Stimulated activated CD8-positive, alpha-beta memory T cell treated with anti-CD3 and anti-CD28 coated beads, Interleukin-15, amount 100 ng/mL, for 24 hours (primary cell): ENCODE measurements at regions not wholly inside any gene's neighbourhood (a gene's known extent, or its start where the extent isn't known, plus 50 kb on each side); places are given as distances from the start of the nearest gene placed in this dataset.

Experiments used
- DNase-seq: peaks from one replicate; pipeline ENCODE4 v3.0.0-alpha.2; 2020; ENCODE audit warnings: low read depth

DNA sequence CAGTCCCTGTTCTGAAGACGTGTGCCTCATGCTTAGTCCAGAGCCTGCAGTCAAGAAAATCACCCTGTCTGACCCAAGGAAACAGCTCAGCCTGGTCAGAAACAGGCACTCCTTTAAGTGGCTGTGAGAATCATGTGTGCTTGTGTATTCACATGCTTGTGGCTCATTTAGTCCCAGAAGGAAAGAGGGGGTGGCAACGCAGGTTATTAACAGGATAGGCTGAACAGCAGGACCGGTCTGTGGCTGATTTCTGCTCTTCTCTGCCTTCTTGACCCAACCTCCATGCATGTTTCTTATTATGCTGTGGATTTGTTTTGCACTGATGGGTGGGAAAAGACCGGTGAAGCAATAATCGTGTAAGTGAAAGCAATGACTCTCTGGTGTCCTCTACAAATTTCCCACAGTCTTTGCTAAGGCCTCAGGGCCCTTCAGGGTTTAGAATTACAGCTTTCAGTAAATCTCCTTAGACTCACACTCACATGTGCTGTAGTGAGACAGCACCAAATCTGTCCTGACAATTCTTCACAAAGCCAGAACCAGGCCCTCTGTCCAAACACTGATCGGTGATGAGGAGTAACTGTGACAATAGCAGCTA, 288.1 kb downstream of the ETS1 start:
- no peak for DNase-seq

DNA sequence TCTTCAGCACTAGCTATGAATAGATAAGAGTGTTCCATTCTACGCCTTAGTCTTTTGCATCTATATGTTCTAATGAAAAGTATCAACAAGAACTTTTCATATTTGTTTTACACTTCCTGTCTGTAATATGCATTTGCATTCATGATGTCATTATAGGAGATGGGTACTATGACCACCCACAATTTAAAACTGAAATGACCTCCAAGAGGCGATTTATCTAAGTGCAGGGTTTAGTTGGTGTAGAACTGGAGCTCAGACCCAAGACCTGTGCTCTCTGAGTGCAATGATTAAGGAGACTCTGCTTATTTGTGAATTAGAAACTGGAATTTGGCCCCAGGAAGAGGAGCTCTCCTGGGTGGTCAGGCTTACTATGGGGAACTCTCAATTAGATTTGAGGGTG, 289.1 kb downstream of the ETS1 start:
- DNase-seq, result no peak

DNA sequence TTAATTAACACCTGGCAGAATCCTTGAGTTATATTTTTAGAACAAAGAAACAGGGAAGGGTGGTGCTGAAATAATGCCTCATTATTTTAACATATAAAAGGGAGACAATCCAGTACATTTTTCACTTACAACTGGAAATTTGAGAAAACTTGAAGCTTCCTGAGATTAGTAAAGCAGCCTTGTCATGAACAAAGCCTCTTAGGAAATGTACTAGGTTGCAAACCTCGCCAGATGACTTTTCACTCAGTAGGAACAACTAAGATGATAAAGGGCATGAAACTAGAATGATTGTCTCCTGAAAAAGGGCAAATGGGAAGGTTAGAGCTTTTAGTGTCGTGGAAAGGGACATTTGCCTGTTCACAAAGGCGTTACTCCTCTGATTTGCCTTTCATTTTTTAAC, 289.6 kb downstream of the ETS1 start:
- DNase-seq, result no peak

DNA sequence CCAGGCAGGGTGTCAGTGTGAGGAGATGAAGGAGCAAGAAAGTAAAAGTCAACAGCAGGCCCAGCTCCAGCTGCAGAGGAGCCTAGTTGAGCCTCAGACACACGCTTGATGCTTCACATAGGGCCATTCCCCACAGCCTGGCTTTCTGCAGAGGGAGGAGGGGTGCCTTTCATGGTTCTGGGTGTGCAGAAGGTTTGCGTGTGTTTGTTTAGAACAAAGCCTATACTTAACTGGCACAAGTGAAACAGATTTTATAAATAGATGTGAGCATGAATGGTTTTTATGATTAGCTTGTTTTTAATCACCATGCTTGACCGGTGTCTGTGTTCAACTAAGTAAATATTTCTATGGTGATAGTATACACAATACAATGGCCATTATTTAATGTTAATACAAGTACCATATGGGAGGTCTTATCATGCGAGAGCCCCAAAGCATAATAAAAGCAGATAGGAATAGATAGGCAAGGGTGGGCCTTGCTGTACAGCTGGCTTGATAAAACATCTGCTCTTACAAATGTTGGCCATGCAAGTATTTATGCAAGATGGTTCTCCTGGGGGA, 290.2 kb downstream of the ETS1 start:
- DNase-seq, result no peak

DNA sequence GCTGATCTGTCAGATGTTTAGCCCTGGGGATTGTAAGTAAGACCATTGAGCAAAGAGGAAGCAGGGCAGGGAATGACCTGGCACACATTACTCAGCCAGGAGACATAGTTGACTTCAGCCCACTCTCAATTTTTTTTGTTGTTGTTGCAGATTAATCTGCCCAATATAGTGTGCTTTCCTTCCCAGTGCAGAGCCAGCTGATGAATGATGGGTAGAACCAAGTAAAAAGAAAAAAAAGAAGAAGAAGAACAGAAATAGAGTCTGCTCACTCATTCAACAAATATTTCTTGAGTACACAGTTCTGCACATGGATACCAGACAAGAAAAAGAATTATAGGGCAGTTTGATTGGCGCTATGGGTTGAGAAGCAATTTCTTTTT, 292.7 kb downstream of the ETS1 start:
- no peak for DNase-seq

GRCh38 chr11:128294001-128294670, 293.2 kb downstream of the ETS1 start:
- no peak for DNase-seq

DNA sequence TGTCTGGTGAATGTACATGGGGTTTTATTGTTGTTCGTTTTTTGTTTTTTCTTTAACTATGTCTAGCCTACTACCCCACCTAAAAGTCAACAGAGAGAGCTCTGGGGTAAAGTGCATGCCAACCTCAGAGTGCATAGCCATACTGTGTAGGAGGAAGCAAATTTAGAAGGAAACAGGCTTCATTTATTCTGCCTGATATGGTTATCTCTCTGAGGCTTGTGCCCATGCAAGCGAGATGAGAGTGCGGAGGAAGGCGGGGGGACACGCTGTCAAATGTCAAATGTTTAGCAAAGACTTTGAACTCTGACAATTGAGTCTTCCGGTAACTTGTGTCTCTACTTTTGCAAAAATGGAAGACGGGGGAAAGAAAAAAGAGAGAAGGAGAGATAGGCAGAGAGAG, 295.5 kb downstream of the ETS1 start:
- no peak for DNase-seq

DNA sequence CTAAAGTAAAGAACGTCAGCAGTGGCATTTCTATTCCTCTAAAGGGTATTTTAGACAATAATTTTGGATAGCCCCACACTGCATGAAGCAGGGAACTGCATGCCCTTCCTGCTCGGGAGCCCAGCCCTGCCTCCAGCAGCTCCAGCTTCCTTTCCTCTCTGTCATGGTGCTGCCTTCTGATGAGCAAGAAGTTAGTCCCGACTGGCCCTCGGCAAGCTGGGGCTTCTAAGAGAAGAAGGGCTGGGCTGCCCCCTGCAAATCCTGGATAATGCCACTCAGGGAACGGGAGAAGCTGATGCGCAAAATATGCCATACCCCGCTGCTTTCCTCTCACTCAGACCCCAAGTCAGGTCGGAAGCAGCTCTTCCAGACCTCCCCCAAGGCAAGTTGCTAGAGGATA, 296.4 kb downstream of the ETS1 start:
- no peak for DNase-seq

- DNase-seq, result no peak
These were observed 297.1 kb downstream of the ETS1 start for GRCh38 chr11:128290106-128290840.

DNA sequence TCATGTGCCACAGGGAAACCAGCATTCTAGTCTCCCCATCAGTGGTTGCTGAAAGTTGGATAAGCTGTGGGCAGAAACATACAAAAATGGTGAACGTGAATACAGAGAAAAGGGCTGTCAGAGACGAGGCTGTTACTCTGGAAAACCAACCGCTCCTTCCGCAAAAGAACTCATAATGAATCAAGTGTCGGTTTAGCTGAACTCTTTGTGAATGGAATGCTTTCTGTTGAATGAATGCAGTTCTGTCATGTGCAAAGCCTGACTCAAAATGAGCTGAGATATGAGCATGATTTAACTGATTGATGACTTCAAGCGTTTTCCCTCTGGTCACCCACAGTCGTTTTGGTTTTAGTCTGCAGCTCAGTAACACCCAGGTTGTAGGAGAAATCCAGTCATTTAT, 298.3 kb downstream of the ETS1 start:
- no peak for DNase-seq

DNA sequence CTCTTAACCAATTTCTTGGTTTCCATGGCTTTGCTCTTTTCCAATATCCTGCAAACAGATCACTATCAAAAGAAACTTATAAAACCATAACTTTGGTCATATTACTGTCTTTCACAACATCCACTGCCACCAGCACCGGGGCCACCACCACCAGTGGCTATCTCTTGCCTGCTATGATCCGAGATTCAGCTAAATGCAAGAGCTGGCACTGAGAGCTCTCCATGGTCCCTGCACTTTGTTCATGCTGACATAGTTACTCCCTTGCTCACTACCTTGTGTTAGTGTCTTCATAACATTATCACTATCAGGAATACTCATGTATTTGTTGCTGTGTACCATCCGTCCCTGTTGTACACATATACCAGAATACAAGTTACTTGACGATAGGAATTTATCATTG, 299.0 kb downstream of the ETS1 start:
- no peak for DNase-seq

- no peak for DNase-seq
These were observed 302.0 kb downstream of the ETS1 start for GRCh38 chr11:128285321-128285720.

GRCh38 chr11:128284634-128285033, 302.7 kb downstream of the ETS1 start:
- no peak for DNase-seq

- no peak for DNase-seq
These were observed 303.9 kb downstream of the ETS1 start for GRCh38 chr11:128283451-128283850.

DNA sequence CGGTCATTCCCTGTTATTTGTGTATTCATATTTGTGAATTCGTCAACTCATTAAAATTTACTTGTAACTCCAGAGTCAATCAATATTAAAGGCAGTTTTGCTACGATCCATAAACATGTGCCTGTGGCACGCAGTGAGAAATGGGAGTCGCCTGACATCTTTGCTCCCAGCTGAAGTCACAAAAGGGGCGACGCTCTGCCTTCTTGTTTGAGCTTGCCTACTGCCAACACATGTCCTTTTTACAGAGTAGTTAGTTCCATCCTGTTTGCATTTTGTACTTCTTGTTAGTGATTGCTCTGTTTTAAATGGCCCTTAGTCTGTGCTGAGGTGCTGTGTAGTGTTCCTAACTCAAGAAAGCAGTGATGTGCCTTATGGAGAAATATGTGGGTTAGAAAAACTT, 305.3 kb downstream of the ETS1 start:
- no peak for DNase-seq

GRCh38 chr11:128279866-128280265, 307.5 kb downstream of the ETS1 start:
- DNase-seq, result no peak

DNA sequence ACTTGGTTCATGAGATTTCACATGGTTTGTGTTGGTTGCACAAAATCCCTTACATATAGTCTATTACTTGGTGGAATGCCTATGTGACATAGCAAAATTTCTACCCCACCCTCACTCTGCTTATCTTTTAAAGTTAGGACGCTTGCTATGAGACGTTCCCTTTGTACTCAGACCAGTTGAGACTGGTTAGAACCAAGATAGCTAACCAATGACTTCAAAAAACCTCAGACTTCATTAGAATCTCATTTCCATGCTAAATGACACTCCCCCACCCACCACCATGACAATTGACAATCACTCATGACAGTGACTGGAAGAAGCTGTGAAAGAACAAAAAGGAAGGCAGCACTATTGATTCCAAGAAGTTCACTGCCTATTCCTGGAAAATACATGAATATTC, 313.6 kb downstream of the ETS1 start:
- DNase-seq, result no peak

- no peak for DNase-seq
These were observed 316.0 kb downstream of the ETS1 start for GRCh38 chr11:128271401-128271800.

DNA sequence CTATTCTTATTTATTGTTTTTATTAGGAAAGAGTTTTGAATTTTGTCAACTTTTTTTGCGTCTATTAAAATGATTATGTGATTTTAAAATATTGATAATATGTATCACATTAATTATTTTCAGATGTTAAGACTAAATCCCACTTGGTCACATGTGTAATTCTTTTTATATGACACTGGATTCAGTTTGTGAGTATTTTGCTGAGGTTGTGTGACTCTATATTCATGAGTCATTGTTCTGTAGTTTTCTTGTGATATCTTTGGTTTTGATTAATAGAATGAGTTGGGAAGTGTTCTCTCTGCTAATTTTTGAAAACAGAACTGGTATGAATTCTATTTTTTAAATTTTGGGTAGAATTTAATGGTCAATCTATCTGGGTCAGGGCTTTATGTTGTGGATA, 317.9 kb downstream of the ETS1 start:
- no peak for DNase-seq

DNA sequence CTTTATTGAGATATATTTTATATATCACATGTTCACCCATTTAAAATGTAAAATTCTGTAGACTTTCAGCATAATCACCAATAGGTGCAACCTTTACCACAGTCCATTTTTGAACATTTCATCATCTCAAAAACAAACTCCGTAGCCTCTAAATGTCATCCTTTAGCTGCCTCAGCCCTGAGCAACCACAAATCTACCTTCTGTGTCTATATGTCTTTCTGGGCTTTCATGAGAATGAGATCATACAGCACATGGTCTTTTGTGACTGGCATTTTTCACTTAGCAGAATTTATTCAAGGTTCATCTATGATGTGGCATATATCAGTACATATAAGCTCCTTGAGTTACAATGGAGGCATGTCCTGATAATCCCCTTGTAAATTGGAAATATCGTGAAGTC, 320.5 kb downstream of the ETS1 start:
- no peak for DNase-seq

GRCh38 chr11:128262463-128263345, 324.7 kb downstream of the ETS1 start:
- no peak for DNase-seq

DNA sequence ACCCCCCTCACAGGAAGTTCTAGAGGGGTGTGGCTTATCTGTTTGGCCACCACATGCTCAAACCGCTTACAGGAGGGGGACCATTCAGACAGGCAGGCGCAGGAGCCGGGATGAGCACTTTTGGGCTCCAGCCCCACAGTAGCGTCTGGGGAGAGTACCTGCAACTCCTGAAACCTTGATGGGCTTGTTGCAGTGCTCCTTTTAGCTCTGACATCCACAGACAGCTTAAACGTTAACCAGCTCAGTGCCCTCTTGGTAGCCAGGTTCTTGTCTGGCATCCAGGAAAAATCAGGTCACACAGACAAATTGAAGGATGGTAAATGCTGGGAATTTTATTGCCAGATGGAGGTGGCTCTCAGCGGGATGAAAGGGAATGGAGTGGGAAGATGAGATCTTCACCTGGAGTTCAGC, 326.3 kb downstream of the ETS1 start:
- no peak for DNase-seq
